Hepatocyte (in vitro differentiated cells): ENCODE measurements at regions not wholly inside any gene's neighbourhood (a gene's known extent, or its start where the extent isn't known, plus 50 kb on each side); places are given as distances from the start of the nearest gene placed in this dataset.

ENCODE experiments used
- EZH2 ChIP-seq: fragments of 200-600 bp; sonication (generic); IDR thresholded peaks from 2 replicates; pipeline ENCODE4 v1.6.1; 2016; ENCODE audit warnings: antibody characterized with exemption, mild to moderate bottlenecking, borderline replicate concordance
- TF ChIP-seq, protein P1 (sequence below): fragments of 200-600 bp; sonication (generic); IDR thresholded peaks from 2 replicates; pipeline ENCODE4 v1.5.1; 2016; ENCODE audit warnings: antibody characterized with exemption, mild to moderate bottlenecking; ENCODE audit not compliant: poor library complexity

DNA sequence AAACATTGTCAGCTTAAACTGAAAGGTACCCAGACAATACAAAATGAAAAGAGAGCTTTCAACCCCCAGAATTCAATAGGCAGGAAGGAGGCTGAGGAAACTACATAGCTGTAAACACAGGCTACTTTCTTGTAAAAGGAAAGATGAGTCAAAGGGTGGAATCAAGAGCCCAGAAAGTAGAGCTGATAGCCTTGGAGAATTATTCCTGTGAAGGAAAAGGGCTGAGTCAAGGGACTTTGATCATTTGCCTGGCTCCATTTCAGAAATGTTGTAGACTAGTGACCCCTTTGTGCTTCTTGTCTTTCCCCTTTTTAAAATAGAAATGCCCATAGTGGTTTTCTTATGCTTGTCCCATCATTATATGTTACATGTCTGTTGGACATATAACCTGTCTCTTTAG is 597.6 kb downstream of the ADGRL2 start:
- TF ChIP-seq, protein P1, sequence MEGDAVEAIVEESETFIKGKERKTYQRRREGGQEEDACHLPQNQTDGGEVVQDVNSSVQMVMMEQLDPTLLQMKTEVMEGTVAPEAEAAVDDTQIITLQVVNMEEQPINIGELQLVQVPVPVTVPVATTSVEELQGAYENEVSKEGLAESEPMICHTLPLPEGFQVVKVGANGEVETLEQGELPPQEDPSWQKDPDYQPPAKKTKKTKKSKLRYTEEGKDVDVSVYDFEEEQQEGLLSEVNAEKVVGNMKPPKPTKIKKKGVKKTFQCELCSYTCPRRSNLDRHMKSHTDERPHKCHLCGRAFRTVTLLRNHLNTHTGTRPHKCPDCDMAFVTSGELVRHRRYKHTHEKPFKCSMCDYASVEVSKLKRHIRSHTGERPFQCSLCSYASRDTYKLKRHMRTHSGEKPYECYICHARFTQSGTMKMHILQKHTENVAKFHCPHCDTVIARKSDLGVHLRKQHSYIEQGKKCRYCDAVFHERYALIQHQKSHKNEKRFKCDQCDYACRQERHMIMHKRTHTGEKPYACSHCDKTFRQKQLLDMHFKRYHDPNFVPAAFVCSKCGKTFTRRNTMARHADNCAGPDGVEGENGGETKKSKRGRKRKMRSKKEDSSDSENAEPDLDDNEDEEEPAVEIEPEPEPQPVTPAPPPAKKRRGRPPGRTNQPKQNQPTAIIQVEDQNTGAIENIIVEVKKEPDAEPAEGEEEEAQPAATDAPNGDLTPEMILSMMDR: no peak
- TF ChIP-seq EZH2: no peak
